Type B pancreatic cell (in vitro differentiated cells): ENCODE measurements at regions not wholly inside any gene's neighbourhood (a gene's known extent, or its start where the extent isn't known, plus 50 kb on each side); places are given as distances from the start of the nearest gene placed in this dataset.

ENCODE experiments used
- DNase-seq: peaks from one replicate; pipeline ENCODE4 v3.0.0; 2021; ENCODE audit warnings: mixed read lengths; ENCODE audit not compliant: unreplicated experiment; ENCODE audit errors: extremely low spot score
- H3K27ac Mint-ChIP-seq: 2 replicates; pipeline ENCODE4 v1.8.0; 2021; ENCODE audit warnings: mild to moderate bottlenecking, mixed read lengths
- H3K27me3 Mint-ChIP-seq: 2 replicates; pipeline ENCODE4 v1.8.0; 2021; ENCODE audit warnings: mixed read lengths
- H3K36me3 Mint-ChIP-seq: 2 replicates; pipeline ENCODE4 v1.8.0; 2021; ENCODE audit warnings: mixed read lengths
- H3K4me1 Mint-ChIP-seq: one replicate; pipeline ENCODE4 v1.8.0; 2021; ENCODE audit warnings: mixed read lengths; ENCODE audit not compliant: unreplicated experiment
- H3K4me3 Mint-ChIP-seq: 2 replicates; pipeline ENCODE4 v1.8.0; 2021; ENCODE audit warnings: mild to moderate bottlenecking, mixed read lengths
- H3K9me3 Mint-ChIP-seq: 2 replicates; pipeline ENCODE4 v1.8.0; 2021; ENCODE audit warnings: mixed read lengths
- TF ChIP-seq, protein P1 (sequence below): fragments of 200-600 bp; sonication (generic); conservative IDR thresholded peaks from 2 replicates; pipeline ENCODE4 v1.5.0; 2021; ENCODE audit warnings: antibody characterized with exemption, mild to moderate bottlenecking

DNA sequence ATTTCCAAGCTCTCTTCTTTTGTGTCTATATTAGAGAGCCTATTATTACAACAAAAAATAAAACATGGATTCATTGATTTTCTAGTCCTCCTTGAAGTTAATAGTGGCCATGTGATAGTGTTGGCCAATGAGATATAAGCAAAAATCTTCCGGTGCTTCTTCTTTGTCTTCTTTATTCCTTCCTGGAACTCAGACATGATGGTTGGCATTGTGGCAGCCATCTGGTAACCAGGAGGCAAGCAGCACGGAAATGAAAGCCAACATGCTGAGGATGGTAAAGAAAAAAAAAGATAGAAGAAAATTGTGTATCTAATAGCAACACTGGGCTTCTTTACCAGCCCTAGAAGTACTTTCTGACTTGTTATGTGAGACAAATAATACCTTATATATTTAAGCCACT lies 50.8 kb upstream of the SEL1L start:
- peaks cover 13% of the 10 kb centered on the region for H3K4me1 Mint-ChIP-seq
- no peak overlapping the region for H3K27ac Mint-ChIP-seq
- TF ChIP-seq, protein P1, sequence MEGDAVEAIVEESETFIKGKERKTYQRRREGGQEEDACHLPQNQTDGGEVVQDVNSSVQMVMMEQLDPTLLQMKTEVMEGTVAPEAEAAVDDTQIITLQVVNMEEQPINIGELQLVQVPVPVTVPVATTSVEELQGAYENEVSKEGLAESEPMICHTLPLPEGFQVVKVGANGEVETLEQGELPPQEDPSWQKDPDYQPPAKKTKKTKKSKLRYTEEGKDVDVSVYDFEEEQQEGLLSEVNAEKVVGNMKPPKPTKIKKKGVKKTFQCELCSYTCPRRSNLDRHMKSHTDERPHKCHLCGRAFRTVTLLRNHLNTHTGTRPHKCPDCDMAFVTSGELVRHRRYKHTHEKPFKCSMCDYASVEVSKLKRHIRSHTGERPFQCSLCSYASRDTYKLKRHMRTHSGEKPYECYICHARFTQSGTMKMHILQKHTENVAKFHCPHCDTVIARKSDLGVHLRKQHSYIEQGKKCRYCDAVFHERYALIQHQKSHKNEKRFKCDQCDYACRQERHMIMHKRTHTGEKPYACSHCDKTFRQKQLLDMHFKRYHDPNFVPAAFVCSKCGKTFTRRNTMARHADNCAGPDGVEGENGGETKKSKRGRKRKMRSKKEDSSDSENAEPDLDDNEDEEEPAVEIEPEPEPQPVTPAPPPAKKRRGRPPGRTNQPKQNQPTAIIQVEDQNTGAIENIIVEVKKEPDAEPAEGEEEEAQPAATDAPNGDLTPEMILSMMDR = no peak
- no peak for DNase-seq
- no peaks in the 10 kb centered on the region for H3K9me3 Mint-ChIP-seq
- no peak overlapping the region for H3K4me3 Mint-ChIP-seq
- no peaks in the 10 kb centered on the region for H3K27me3 Mint-ChIP-seq
- no peaks in the 10 kb centered on the region for H3K36me3 Mint-ChIP-seq

GRCh38 chr14:81589381-81590065 lies 55.9 kb upstream of the SEL1L start:
- peaks cover 13% of the 10 kb centered on the region for H3K4me1 Mint-ChIP-seq
- TF ChIP-seq, protein P1 = no peak
- H3K36me3 Mint-ChIP-seq = no peaks in the 10 kb centered on the region
- H3K4me3 Mint-ChIP-seq = no peak overlapping the region
- H3K27ac Mint-ChIP-seq = no peak overlapping the region
- no peaks in the 10 kb centered on the region for H3K9me3 Mint-ChIP-seq
- DNase-seq = no peak
- H3K27me3 Mint-ChIP-seq = no peaks in the 10 kb centered on the region

- no peaks in the 10 kb centered on the region for H3K36me3 Mint-ChIP-seq
- H3K27ac Mint-ChIP-seq = no peak overlapping the region
- H3K9me3 Mint-ChIP-seq = no peaks in the 10 kb centered on the region
- peaks cover 13% of the 10 kb centered on the region for H3K4me1 Mint-ChIP-seq
- H3K4me3 Mint-ChIP-seq = no peak overlapping the region
- TF ChIP-seq, protein P1 = no peak
- H3K27me3 Mint-ChIP-seq = no peaks in the 10 kb centered on the region
- DNase-seq = no peak
Observed at GRCh38 chr14:81591266-81591665, 57.6 kb upstream of the SEL1L start.

- no peaks in the 10 kb centered on the region for H3K36me3 Mint-ChIP-seq
- DNase-seq = no peak
Observed at GRCh38 chr14:81594012-81594411, 60.4 kb upstream of the SEL1L start.

DNA sequence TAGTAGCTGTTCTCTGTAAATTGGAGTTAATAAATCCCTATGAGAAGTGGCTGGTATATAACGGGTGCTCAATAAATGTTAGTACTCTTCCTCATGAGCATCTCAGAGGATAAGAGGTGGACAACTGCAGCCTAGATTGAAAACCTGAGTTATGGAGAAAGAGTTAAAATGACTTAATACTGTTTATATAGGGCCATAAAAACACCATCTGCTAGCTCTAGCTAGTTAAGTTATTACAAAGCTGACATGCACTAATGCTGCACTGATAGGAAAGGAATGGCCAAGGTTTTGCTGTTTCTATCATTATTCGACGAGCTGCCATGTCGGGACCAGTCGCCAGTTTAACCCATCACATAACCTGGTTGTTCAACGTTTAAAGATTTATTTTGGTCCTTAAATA lies 72.0 kb upstream of the SEL1L start:
- H3K27me3 Mint-ChIP-seq = peaks cover 7% of the 10 kb centered on the region

More at GRCh38 chr14:81594012-81594411, 60.4 kb upstream of the SEL1L start:
- TF ChIP-seq, protein P1 = no peak
- Mint-ChIP-seq H3K4me1 (peaks cover 3% of the 10 kb centered on the region), H3K4me3 (no peak overlapping the region), H3K27ac (no peak overlapping the region), H3K9me3 (no peaks in the 10 kb centered on the region), H3K27me3 (no peaks in the 10 kb centered on the region)

More for the DNA sequence above, 72.0 kb upstream of the SEL1L start:
- no peaks in the 10 kb centered on the region for H3K4me1 Mint-ChIP-seq
- TF ChIP-seq, protein P1 = no peak
- no peak overlapping the region for H3K27ac Mint-ChIP-seq
- no peaks in the 10 kb centered on the region for H3K9me3 Mint-ChIP-seq
- no peaks in the 10 kb centered on the region for H3K36me3 Mint-ChIP-seq
- no peak overlapping the region for H3K4me3 Mint-ChIP-seq
- no peak for DNase-seq
